ENCODE measurements at regions not wholly inside any gene's neighbourhood (a gene's known extent, or its start where the extent isn't known, plus 50 kb on each side); places are given as distances from the start of the nearest gene placed in this dataset.

GRCh38 chr6:80466981-80467380, 360.5 kb downstream of the BCKDHB start:
- no peak for TF ChIP-seq CTCF (conservative IDR thresholded peaks at IDR 0.05; ENCODE audit: low read length)
- TF ChIP-seq EZH2phosphoT487 (IDR thresholded peaks at IDR 0.05; ENCODE audit: borderline replicate concordance, low read depth, low read length): no peak
